ENCODE measurements at regions not wholly inside any gene's neighbourhood (a gene's known extent, or its start where the extent isn't known, plus 50 kb on each side); places are given as distances from the start of the nearest gene placed in this dataset.

GRCh38 chr7:145005601-145006000, 169.7 kb upstream of the TPK1 start:
- Histone ChIP-seq H3K4me1 (replicated peaks in 1 of 4; ENCODE audit: control insufficient read depth in 3 of 4, insufficient read depth in 4 of 4, low read length in 3 of 4) (no peaks in the 10 kb centered on the region), H4K91ac (replicated peaks; ENCODE audit: insufficient read length, low read length) (no peak overlapping the region), H2BK5ac (ENCODE audit: low read depth, low read length) (no peak overlapping the region), H3K4me3 (ENCODE audit: extremely low read depth in 1 of 4, insufficient read depth in 2 of 4, low read depth in 3 of 4, low read length in 4 of 4) (no peak overlapping the region), H2BK12ac (ENCODE audit: low read depth, low read length) (no peak overlapping the region), H2BK120ac (replicated peaks; ENCODE audit: low read depth, low read length) (no peak overlapping the region), H3K79me2 (ENCODE audit: control insufficient read depth in 1 of 2, insufficient read depth in 2 of 2, low read length in 2 of 2) (no peaks in the 10 kb centered on the region), H4K8ac (ENCODE audit: extremely low read depth, insufficient read depth, low read length) (no peak overlapping the region), H3K9me3 (ENCODE audit: insufficient read depth in 2 of 2, low read depth in 1 of 2, low read length in 1 of 2) (no peaks in the 10 kb centered on the region), H2BK20ac (ENCODE audit: low read length) (no peak overlapping the region), H2BK15ac (ENCODE audit: low read length) (no peak overlapping the region), H4K5ac (ENCODE audit: insufficient read length, low read depth, low read length) (no peak overlapping the region), H3K27me3 (replicated peaks in 1 of 4; ENCODE audit: control insufficient read depth in 3 of 4, extremely low read depth in 1 of 4, insufficient read depth in 3 of 4, low read length in 3 of 4) (no peaks in the 10 kb centered on the region), H3K9ac (replicated peaks in 1 of 4; ENCODE audit: extremely low read depth in 1 of 4, low read depth in 3 of 4, low read length in 3 of 4) (no peak overlapping the region), H4K20me1 (replicated peaks in 1 of 2; ENCODE audit: control insufficient read depth in 1 of 2, insufficient read depth in 2 of 2, low read length in 2 of 2) (no peaks in the 10 kb centered on the region), H2AFZ (ENCODE audit: low read length) (no peak overlapping the region), H3K27ac (ENCODE audit: low read depth, low read length) (no peak overlapping the region), H2AK5ac (ENCODE audit: low read depth, low read length) (no peak overlapping the region), H3K79me1 (ENCODE audit: low read depth, low read length) (no peaks in the 10 kb centered on the region), H3K14ac (ENCODE audit: insufficient read length) (no peak overlapping the region), H3K23me2 (ENCODE audit: low read depth, low read length) (no peaks in the 10 kb centered on the region), H3K23ac (ENCODE audit: insufficient read length) (no peak overlapping the region), H3K4me2 (ENCODE audit: insufficient read depth in 1 of 2, low read depth in 2 of 2, low read length in 2 of 2) (no peak overlapping the region), H3K36me3 (ENCODE audit: control insufficient read depth in 2 of 4, insufficient read depth in 4 of 4, low read length in 3 of 4) (no peaks in the 10 kb centered on the region), H3K4ac (replicated peaks; ENCODE audit: insufficient read length, low read depth, low read length) (no peak overlapping the region), H3K18ac (ENCODE audit: extremely low read depth, low read length) (no peak overlapping the region), H3K56ac (replicated peaks; ENCODE audit: insufficient read length, low read depth, low read length) (no peak overlapping the region)
- POLR2A ChIA-PET (ENCODE audit: partially characterized antibody) = no interaction called here
- DNase-seq (ENCODE audit: low read depth in 1 of 2, low spot score in 2 of 2) (no peak), FAIRE-seq (no peak)
- TF ChIP-seq KDM4A (IDR thresholded peaks at IDR 0.05; ENCODE audit: low read depth, low read length, severe bottlenecking) (no peak), POU5F1 (IDR thresholded peaks at IDR 0.05; ENCODE audit: low read depth, low read length) (no peak)
- CTCF ChIA-PET (ENCODE audit: partially characterized antibody) = interaction anchor here (1.3 to 1.4 kb wide), 2 partner anchors 11 to 568 kb away, joined by 4 read pairs; no protein-coding TSS in a partner anchor
- WGBS, 2 experiments (ENCODE audit: extremely low coverage in 1 of 2, insufficient coverage in 1 of 2, insufficient read length in 1 of 2, insufficient replicate concordance in 2 of 2, low coverage in 1 of 2, low lambda C conversion rate in 2 of 2, missing lambda C conversion rate in 1 of 2) = 93% methylated on average over 2 of the region's 2 CpGs; no CpG with 5 or more reads in 1 of the 2 experiments
